Body of pancreas (tissue), 4 donors: ENCODE measurements at regions not wholly inside any gene's neighbourhood (a gene's known extent, or its start where the extent isn't known, plus 50 kb on each side); places are given as distances from the start of the nearest gene placed in this dataset.

Experiments used
- CTCF ChIP-seq, 7 experiments: fragments of 450-650 bp in 4 of 7; fragments of 200-600 bp in 3 of 7; sonication (generic) in 3 of 7; IDR thresholded peaks; one replicate each; pipeline ENCODE4 v1.5.1; 2016 to 2019; ENCODE audit warnings: antibody characterized with exemption in 7 of 7
- POLR2A ChIP-seq, 3 donors: fragments of 450-650 bp; IDR thresholded peaks; one replicate each; pipeline ENCODE4 v1.6.1; 2016; ENCODE audit warnings: antibody characterized with exemption in 3 of 3, mild to moderate bottlenecking in 2 of 3

GRCh38 chr3:3665546-3665945, 133.7 kb upstream of the LRRN1 start:
- TF ChIP-seq CTCF (IDR thresholded peaks at IDR 0.05) (no peak), POLR2A (IDR thresholded peaks at IDR 0.05) (no peak)
